GM20000 (cell line): ENCODE measurements at regions not wholly inside any gene's neighbourhood (a gene's known extent, or its start where the extent isn't known, plus 50 kb on each side); places are given as distances from the start of the nearest gene placed in this dataset.

ENCODE experiments used
- DNase-seq: peaks from one replicate; pipeline ENCODE4 v3.0.0; 2012; ENCODE audit warnings: low spot score
- TF ChIP-seq, protein P1 (sequence below): IDR thresholded peaks from 2 replicates; pipeline ENCODE4 v1.5.1; 2012; ENCODE audit warnings: mild to moderate bottlenecking, control low read depth; ENCODE audit errors: extremely low read depth, missing control alignments

DNA sequence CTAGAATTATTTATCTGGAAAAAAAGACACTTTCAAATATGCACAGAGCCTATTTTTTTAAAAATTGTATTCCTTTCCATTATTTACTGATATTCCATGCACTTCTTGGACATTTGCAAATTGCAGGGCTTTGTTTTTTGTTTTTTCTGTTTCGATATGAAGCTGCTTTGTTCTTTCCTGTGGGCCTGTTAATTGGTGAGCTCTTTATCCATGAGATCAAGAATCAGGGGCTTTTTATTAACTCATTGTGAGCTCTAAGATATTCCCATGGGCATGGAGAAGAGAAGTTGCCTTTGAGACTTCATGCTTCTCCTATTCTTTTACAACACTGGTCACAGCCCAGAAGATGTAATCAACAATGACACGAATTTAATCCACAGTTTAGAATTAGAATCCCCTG, 145.1 kb downstream of the SAMD5 start:
- TF ChIP-seq, protein P1, sequence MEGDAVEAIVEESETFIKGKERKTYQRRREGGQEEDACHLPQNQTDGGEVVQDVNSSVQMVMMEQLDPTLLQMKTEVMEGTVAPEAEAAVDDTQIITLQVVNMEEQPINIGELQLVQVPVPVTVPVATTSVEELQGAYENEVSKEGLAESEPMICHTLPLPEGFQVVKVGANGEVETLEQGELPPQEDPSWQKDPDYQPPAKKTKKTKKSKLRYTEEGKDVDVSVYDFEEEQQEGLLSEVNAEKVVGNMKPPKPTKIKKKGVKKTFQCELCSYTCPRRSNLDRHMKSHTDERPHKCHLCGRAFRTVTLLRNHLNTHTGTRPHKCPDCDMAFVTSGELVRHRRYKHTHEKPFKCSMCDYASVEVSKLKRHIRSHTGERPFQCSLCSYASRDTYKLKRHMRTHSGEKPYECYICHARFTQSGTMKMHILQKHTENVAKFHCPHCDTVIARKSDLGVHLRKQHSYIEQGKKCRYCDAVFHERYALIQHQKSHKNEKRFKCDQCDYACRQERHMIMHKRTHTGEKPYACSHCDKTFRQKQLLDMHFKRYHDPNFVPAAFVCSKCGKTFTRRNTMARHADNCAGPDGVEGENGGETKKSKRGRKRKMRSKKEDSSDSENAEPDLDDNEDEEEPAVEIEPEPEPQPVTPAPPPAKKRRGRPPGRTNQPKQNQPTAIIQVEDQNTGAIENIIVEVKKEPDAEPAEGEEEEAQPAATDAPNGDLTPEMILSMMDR, result no peak
- DNase-seq, result no peak

- DNase-seq, result no peak
Measured at GRCh38 chr6:147654103-147654845, 145.8 kb downstream of the SAMD5 start.

GRCh38 chr6:147660334-147661311, 152.1 kb downstream of the SAMD5 start:
- DNase-seq, result no peak
- TF ChIP-seq, protein P1, result no peak

More at GRCh38 chr6:147654103-147654845, 145.8 kb downstream of the SAMD5 start:
- TF ChIP-seq, protein P1, result no peak

DNA sequence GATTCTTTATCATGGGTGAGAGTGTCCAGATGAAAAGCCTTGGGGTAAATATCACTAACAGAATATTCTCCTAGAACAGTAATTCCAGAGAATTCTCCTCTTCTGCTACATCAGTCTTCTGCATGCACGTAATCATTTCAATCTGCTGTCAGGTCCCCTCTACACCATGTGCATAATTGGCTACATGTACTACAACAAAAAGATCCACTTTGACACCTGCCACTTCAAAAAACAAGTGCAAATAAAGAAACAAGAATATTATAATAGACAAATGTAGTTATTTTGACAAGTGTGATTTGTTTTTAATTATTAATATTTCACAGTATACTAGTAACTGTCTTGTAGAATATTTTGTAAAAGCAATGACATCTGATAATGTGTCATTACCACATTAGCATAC, 154.2 kb downstream of the SAMD5 start:
- no peak for DNase-seq

DNA sequence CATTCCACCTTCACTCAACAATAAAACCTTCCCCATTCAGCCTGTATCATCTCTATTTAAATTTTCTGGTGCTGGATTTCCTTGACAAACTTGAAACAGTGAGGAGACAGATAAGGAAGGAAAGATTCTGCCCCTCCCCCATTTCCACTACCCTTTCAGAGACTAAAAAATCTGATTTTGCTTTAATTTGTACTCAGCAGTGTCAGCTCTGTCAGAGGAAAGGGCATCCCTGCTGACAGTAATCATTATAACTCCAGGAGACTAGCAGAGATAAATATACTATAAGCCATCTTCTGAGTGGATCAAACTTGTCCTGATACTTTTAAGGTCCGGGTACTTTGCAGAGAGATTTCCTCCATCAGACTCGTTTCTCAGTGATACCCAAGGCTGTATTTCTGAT, 155.6 kb downstream of the SAMD5 start:
- no peak for DNase-seq
- TF ChIP-seq, protein P1, result no peak

More for the DNA sequence above, 154.2 kb downstream of the SAMD5 start:
- TF ChIP-seq, protein P1, result no peak

- TF ChIP-seq, protein P1, result no peak
- no peak for DNase-seq
Measured at GRCh38 chr6:147666255-147666654, 157.8 kb downstream of the SAMD5 start.

GRCh38 chr6:147667082-147667481, 158.6 kb downstream of the SAMD5 start:
- TF ChIP-seq, protein P1, result no peak

More at GRCh38 chr6:147667082-147667481, 158.6 kb downstream of the SAMD5 start:
- no peak for DNase-seq
